IMR-90 (cell line): ENCODE measurements at regions not wholly inside any gene's neighbourhood (a gene's known extent, or its start where the extent isn't known, plus 50 kb on each side); places are given as distances from the start of the nearest gene placed in this dataset.

Source experiments
- CEBPB ChIP-seq: IDR thresholded peaks from 2 replicates; pipeline ENCODE4 v1.6.1; 2012; ENCODE audit warnings: low read depth, low read length, improper control_type of control experiment
- CTCF ChIP-seq: conservative IDR thresholded peaks from 2 replicates; pipeline ENCODE4 v1.5.1; 2012; ENCODE audit warnings: mild to moderate bottlenecking, low read depth, low read length, improper control_type of control experiment
- POLR2A ChIP-seq: IDR thresholded peaks from 2 replicates; pipeline ENCODE4 v1.6.1; 2012; ENCODE audit warnings: mild to moderate bottlenecking, low read depth, low read length
- USF2 ChIP-seq: fragments of 150-350 bp; IDR thresholded peaks from 2 replicates; pipeline ENCODE4 v1.6.1; 2017; ENCODE audit warnings: mild to moderate bottlenecking, antibody characterized with exemption, low read length, low read depth

- TF ChIP-seq CTCF (no peak), CEBPB (no peak), POLR2A (no peak), USF2 (no peak)
Measured at GRCh38 chr1:99573431-99574217, 72.3 kb upstream of the PALMD start.
